ENCODE measurements at regions not wholly inside any gene's neighbourhood (a gene's known extent, or its start where the extent isn't known, plus 50 kb on each side); places are given as distances from the start of the nearest gene placed in this dataset.

DNA sequence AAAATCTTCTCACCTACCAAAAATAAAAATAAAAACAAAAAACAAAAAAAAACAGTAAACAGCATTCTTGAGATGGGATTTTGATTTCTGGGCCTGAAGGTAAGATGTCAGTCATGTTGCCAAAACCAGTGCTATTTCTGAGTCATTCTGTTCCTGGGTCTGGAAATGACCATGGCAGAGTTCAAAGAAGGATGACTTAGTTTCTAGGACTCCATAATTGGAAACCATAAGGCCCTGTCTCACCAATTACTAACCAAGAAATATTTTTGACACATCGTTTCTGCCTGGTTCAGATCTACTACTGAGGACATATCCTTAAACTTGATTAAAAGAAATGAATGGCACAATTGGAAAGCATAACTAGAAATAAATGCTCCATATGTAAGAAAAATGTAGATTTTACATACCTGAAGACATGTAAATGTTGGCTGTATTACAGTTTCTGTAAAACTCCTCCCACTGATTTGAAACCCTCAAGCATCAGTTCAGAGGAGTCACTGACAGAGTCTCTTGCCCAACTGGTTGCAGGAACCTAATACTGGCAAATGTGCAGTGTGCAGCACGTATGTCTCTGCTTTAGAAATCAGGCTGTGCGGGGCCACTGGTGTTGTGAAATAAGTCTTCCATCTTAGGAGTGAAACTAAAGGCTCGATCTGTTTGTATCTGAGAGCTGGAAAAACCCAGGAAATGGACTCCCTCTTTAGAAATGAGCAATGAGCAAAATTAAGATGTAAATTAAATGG is 84.8 kb upstream of the EGR2 start:
- Histone ChIP-seq H3K27me3 (ENCODE audit: control insufficient read depth, insufficient read depth, low read length) (no peaks in the 10 kb centered on the region), H3K4me1 (ENCODE audit: control insufficient read depth, insufficient read depth, low read length) (no peaks in the 10 kb centered on the region), H3K4me3 (ENCODE audit: low read depth, low read length) (no peak overlapping the region), H3K36me3 (ENCODE audit: control insufficient read depth, insufficient read depth, low read length) (no peaks in the 10 kb centered on the region), H3K9me3 (ENCODE audit: control insufficient read depth, insufficient read depth, low read length) (no peaks in the 10 kb centered on the region), H3K27ac (ENCODE audit: low read depth, low read length) (no peak overlapping the region)
- 97% methylated on average over 3 of the region's 4 CpGs for WGBS (ENCODE audit: insufficient coverage)
- DNase-seq (ENCODE audit: low read depth in 4 of 6, low spot score in 6 of 6): no peak

DNA sequence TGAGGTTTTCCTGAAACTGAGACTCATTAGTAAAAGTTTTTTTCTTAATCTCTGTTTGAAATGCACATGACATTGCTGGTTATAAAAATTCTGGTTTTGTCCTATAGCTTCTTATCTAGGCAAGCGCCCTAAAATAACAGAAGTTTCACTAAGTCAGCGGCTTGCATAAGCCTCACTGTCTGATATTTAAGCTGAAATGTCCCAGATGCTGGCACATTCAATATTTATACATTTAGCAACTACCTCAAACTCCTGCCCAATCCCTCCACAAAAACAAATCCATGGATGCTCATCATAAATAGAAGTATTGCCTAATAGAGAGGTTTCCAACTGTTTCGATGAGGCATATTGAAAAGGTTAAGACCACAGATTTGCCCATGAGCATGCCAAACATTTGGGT is 83.1 kb upstream of the EGR2 start:
- WGBS (ENCODE audit: insufficient coverage): 60% methylated on average over 1 of the region's 3 CpGs
- no peaks in the 10 kb centered on the region for H3K36me3 ChIP-seq (ENCODE audit: control insufficient read depth, insufficient read depth, low read length)
- DNase-seq (ENCODE audit: low read depth in 4 of 6, low spot score in 6 of 6): no peak
- no peaks in the 10 kb centered on the region for H3K27me3 ChIP-seq (ENCODE audit: control insufficient read depth, insufficient read depth, low read length)
- H3K9me3 ChIP-seq (ENCODE audit: control insufficient read depth, insufficient read depth, low read length): no peaks in the 10 kb centered on the region
- H3K4me1 ChIP-seq (ENCODE audit: control insufficient read depth, insufficient read depth, low read length): no peaks in the 10 kb centered on the region
- H3K27ac ChIP-seq (ENCODE audit: low read depth, low read length): no peak overlapping the region
- H3K4me3 ChIP-seq (ENCODE audit: low read depth, low read length): no peak overlapping the region

DNA sequence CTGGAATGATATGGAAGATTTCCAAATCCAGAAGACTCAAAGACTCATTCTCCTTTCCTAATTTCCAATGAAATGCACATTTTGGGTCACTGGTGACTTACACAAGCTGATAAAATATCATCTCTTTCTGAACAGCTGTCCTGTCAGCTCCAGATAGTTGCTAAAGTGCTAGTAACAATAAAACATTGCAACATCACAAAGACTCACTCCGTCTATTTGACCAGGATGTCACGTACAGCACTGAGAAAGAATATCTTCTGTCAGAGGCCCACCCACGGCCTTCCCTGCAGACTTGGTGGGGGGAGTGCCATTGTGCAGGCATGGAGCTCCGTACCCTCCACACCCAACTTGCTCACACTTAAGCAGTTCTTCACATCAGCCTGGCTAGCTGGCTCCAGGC is 78.9 kb upstream of the EGR2 start:
- no peak for DNase-seq (ENCODE audit: low read depth in 4 of 6, low spot score in 6 of 6)
- Histone ChIP-seq H3K36me3 (ENCODE audit: control insufficient read depth, insufficient read depth, low read length) (no peaks in the 10 kb centered on the region), H3K27ac (ENCODE audit: low read depth, low read length) (no peak overlapping the region), H3K4me3 (ENCODE audit: low read depth, low read length) (no peak overlapping the region), H3K4me1 (ENCODE audit: control insufficient read depth, insufficient read depth, low read length) (no peaks in the 10 kb centered on the region), H3K9me3 (ENCODE audit: control insufficient read depth, insufficient read depth, low read length) (no peaks in the 10 kb centered on the region), H3K27me3 (ENCODE audit: control insufficient read depth, insufficient read depth, low read length) (no peaks in the 10 kb centered on the region)
- WGBS (ENCODE audit: insufficient coverage): 58% methylated on average over 2 of the region's 4 CpGs

DNA sequence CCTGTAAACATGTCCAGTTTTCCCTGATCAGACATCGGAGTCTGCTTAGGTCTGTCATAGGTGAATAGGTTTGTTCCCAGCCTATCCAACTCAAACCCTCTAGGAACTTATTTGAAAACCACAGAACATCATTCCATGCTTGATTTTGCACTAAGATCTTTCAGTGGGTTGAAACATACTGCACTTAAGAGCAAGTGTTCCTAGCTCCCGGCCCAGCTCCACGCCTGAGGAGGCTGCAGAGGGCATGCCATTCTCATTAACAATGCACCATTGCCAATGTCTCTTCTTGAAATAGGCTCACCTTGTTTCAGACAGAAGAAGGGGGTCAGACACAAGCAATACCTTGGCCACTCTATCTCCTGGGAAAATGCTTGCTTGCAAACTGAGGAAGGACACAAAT is 78.0 kb upstream of the EGR2 start:
- WGBS (ENCODE audit: insufficient coverage): 100% methylated on average over 2 of the region's 3 CpGs
- DNase-seq (ENCODE audit: low read depth in 4 of 6, low spot score in 6 of 6): no peak

DNA sequence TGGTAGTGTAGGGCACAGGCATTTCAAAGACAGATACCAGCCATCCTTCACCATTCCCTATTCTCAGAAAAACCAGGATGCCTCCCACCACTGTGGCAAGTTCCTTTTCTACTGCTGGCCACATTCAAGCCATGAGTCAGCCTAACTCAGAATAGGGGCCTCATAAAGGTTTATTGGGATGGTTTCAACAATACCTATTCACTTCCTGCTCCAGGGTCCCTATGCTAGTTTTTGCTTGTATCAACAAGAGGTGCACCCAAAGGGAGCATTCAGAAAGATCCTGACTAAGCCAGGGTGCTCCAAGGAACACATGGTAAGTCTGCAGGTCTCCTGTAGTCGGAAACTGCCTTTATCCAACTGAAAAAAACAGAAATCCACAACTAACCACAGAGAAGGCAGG is 76.9 kb upstream of the EGR2 start:
- Histone ChIP-seq H3K36me3 (ENCODE audit: control insufficient read depth, insufficient read depth, low read length) (no peaks in the 10 kb centered on the region), H3K4me3 (ENCODE audit: low read depth, low read length) (no peak overlapping the region), H3K4me1 (ENCODE audit: control insufficient read depth, insufficient read depth, low read length) (no peaks in the 10 kb centered on the region), H3K9me3 (ENCODE audit: control insufficient read depth, insufficient read depth, low read length) (no peaks in the 10 kb centered on the region), H3K27ac (ENCODE audit: low read depth, low read length) (no peak overlapping the region), H3K27me3 (ENCODE audit: control insufficient read depth, insufficient read depth, low read length) (no peaks in the 10 kb centered on the region)
- DNase-seq (ENCODE audit: low read depth in 4 of 6, low spot score in 6 of 6): no peak
- no CpG with 5 or more reads among the region's 1 CpG for WGBS (ENCODE audit: insufficient coverage)

More for the DNA sequence above, 78.0 kb upstream of the EGR2 start:
- no peaks in the 10 kb centered on the region for H3K9me3 ChIP-seq (ENCODE audit: control insufficient read depth, insufficient read depth, low read length)
- H3K36me3 ChIP-seq (ENCODE audit: control insufficient read depth, insufficient read depth, low read length): no peaks in the 10 kb centered on the region
- H3K27me3 ChIP-seq (ENCODE audit: control insufficient read depth, insufficient read depth, low read length): no peaks in the 10 kb centered on the region
- H3K27ac ChIP-seq (ENCODE audit: low read depth, low read length): no peak overlapping the region
- no peaks in the 10 kb centered on the region for H3K4me1 ChIP-seq (ENCODE audit: control insufficient read depth, insufficient read depth, low read length)
- H3K4me3 ChIP-seq (ENCODE audit: low read depth, low read length): no peak overlapping the region

DNA sequence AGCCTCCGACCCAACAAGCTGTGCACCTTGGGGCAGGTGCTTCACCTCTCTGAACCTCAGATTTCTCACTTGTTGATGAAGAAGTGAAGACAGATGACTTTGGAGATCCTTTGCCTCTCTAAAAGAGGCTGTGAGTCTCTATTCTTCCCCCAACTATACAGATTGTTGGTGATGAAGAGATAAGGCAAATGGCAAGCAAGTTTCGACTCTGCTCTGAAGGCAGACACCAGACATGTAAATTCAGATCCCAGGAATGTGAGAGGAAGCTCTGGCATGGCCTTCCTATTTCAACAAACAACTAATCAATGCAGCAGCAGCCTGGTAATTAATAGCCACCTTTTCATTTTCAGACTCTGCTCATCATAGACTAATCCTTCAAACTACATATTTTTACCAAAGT is 74.2 kb upstream of the EGR2 start:
- Histone ChIP-seq H3K27me3 (ENCODE audit: control insufficient read depth, insufficient read depth, low read length) (no peaks in the 10 kb centered on the region), H3K4me3 (ENCODE audit: low read depth, low read length) (no peak overlapping the region), H3K9me3 (ENCODE audit: control insufficient read depth, insufficient read depth, low read length) (no peaks in the 10 kb centered on the region), H3K4me1 (ENCODE audit: control insufficient read depth, insufficient read depth, low read length) (no peaks in the 10 kb centered on the region), H3K27ac (ENCODE audit: low read depth, low read length) (no peak overlapping the region), H3K36me3 (ENCODE audit: control insufficient read depth, insufficient read depth, low read length) (no peaks in the 10 kb centered on the region)
- 100% methylated on average over 1 of the region's 2 CpGs for WGBS (ENCODE audit: insufficient coverage)
- no peak for DNase-seq (ENCODE audit: low read depth in 4 of 6, low spot score in 6 of 6)

DNA sequence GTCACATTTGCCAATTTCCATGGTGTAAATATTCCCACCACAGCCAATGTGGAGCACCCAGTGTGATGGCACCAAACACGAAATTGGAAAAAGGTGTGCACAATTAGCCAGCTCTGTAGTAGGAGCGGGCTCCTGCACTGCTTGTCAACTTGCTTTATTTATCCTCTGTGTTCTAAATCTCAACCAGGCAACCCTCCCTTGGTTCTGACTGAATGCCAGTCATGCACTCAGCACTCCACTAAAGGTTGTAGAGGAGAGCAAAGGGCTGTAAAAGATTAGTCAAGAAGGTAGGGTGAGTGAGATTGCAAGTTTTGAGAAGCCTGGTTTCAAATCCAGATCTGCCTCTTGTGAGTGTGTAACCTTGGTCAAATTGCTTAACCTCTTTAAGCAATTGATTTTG is 71.5 kb upstream of the EGR2 start:
- no peak for DNase-seq (ENCODE audit: low read depth in 4 of 6, low spot score in 6 of 6)
- no peaks in the 10 kb centered on the region for H3K9me3 ChIP-seq (ENCODE audit: control insufficient read depth, insufficient read depth, low read length)
- no peaks in the 10 kb centered on the region for H3K36me3 ChIP-seq (ENCODE audit: control insufficient read depth, insufficient read depth, low read length)
- WGBS (ENCODE audit: insufficient coverage): 69% methylated on average over 2 of the region's 2 CpGs
- H3K4me3 ChIP-seq (ENCODE audit: low read depth, low read length): no peak overlapping the region
- no peaks in the 10 kb centered on the region for H3K4me1 ChIP-seq (ENCODE audit: control insufficient read depth, insufficient read depth, low read length)
- no peak overlapping the region for H3K27ac ChIP-seq (ENCODE audit: low read depth, low read length)
- no peaks in the 10 kb centered on the region for H3K27me3 ChIP-seq (ENCODE audit: control insufficient read depth, insufficient read depth, low read length)

DNA sequence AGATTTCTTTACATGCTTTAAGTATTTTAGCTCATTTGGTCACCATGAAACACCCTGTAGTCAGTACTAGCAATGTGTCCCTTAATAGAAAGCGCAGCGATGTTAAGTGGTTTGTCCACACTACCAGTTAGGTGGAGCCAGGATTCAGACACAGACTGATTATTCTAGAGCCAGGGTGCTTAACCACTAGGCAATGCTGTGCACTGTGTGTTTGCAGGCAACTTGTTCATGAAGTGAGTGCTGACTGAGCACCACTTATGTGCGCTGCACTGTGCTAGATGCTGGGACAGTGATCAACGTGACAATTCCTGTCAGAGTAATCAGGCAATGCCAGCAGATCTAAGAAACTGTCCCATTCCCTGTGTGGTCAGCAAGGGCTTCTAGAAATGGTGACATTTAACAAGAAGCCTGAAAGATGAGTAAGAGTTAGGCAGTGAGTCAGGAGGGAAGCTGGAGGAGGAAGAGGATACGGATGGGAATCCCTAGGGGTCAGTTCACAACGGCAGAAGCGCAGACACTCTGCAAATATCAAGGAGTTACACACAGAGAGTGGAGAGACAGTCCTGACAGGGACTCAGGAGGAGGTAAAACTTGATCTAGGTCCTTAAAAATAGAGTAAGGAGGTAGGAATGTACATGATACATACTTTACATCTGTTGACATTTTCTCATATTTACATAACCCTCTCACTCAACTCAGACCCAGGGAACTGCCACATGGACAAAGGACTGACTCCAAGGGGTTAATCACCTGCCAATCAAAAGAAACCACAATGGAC is 69.7 kb upstream of the EGR2 start:
- WGBS (ENCODE audit: insufficient coverage): 78% methylated on average over 5 of the region's 7 CpGs
- no peak overlapping the region for H3K4me3 ChIP-seq (ENCODE audit: low read depth, low read length)
- H3K27me3 ChIP-seq (ENCODE audit: control insufficient read depth, insufficient read depth, low read length): no peaks in the 10 kb centered on the region
- no peaks in the 10 kb centered on the region for H3K9me3 ChIP-seq (ENCODE audit: control insufficient read depth, insufficient read depth, low read length)
- no peak overlapping the region for H3K27ac ChIP-seq (ENCODE audit: low read depth, low read length)
- H3K4me1 ChIP-seq (ENCODE audit: control insufficient read depth, insufficient read depth, low read length): no peaks in the 10 kb centered on the region
- no peaks in the 10 kb centered on the region for H3K36me3 ChIP-seq (ENCODE audit: control insufficient read depth, insufficient read depth, low read length)
- no peak for DNase-seq (ENCODE audit: low read depth in 4 of 6, low spot score in 6 of 6)

DNA sequence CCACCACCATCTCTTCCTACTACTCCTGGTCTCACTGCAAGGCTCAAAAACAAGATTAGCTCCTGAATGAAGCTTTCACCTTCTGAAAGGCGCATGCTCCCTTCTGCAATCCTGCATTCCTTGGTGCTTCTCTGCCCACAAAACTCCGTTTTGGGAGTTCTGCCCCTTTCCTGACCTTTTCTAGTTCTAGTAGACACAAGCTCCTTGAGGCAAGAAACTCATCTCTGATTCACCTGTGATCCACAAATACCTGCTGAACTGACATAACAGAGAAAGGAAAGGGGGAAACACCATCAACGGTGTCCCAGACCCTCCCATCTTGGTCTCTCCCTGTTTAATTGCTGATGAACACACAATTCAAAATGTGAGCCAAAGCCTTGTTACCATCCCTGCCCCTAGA is 64.0 kb upstream of the EGR2 start:
- 86% methylated on average over 2 of the region's 3 CpGs for WGBS (ENCODE audit: insufficient coverage)
- H3K9me3 ChIP-seq (ENCODE audit: control insufficient read depth, insufficient read depth, low read length): no peaks in the 10 kb centered on the region

DNA sequence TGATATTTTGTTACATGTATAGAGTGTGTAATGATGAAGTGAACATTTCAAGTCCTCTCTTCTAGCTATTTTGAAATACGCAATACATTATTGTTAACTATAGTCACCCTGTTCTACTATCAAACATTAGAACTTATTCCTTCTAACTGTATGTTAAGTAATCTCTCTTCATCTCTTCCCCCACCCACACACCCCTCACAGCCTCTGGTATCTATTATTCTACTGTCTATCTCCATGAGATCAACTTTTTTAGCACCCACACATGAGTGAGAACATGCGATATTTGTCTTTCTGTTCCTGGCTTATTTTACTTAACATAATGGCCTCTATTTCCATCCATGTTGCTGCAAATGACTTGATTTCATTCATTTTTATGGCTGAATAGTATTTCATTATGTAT is 57.7 kb upstream of the EGR2 start:
- Histone ChIP-seq H3K4me1 (ENCODE audit: control insufficient read depth, insufficient read depth, low read length) (no peaks in the 10 kb centered on the region), H3K9me3 (ENCODE audit: control insufficient read depth, insufficient read depth, low read length) (no peaks in the 10 kb centered on the region)
- no CpG with 5 or more reads among the region's 2 CpGs for WGBS (ENCODE audit: insufficient coverage)

More for the DNA sequence above, 64.0 kb upstream of the EGR2 start:
- Histone ChIP-seq H3K27me3 (ENCODE audit: control insufficient read depth, insufficient read depth, low read length) (no peaks in the 10 kb centered on the region), H3K36me3 (ENCODE audit: control insufficient read depth, insufficient read depth, low read length) (no peaks in the 10 kb centered on the region), H3K4me3 (ENCODE audit: low read depth, low read length) (no peak overlapping the region), H3K4me1 (ENCODE audit: control insufficient read depth, insufficient read depth, low read length) (no peaks in the 10 kb centered on the region), H3K27ac (ENCODE audit: low read depth, low read length) (no peak overlapping the region)
- no peak for DNase-seq (ENCODE audit: low read depth in 4 of 6, low spot score in 6 of 6)

More for the DNA sequence above, 57.7 kb upstream of the EGR2 start:
- H3K4me3 ChIP-seq (ENCODE audit: low read depth, low read length): no peak overlapping the region
- no peaks in the 10 kb centered on the region for H3K36me3 ChIP-seq (ENCODE audit: control insufficient read depth, insufficient read depth, low read length)
- DNase-seq (ENCODE audit: low read depth in 4 of 6, low spot score in 6 of 6): no peak
- H3K27me3 ChIP-seq (ENCODE audit: control insufficient read depth, insufficient read depth, low read length): no peaks in the 10 kb centered on the region
- H3K27ac ChIP-seq (ENCODE audit: low read depth, low read length): no peak overlapping the region
